H1 (cell line): ENCODE measurements at regions not wholly inside any gene's neighbourhood (a gene's known extent, or its start where the extent isn't known, plus 50 kb on each side); places are given as distances from the start of the nearest gene placed in this dataset.

Source experiments
- CEBPB ChIP-seq: IDR thresholded peaks from 2 replicates; pipeline ENCODE4 v1.6.1; 2012; ENCODE audit warnings: low read depth, low read length
- TF ChIP-seq, protein P1 (sequence below), 3 experiments: IDR thresholded peaks; 1 replicate in 2 of 3; 2 replicates in 1 of 3; pipeline versions ENCODE4 v1.5.1 to v1.6.1; 2011; ENCODE audit warnings: low read length in 3 of 3, mild to moderate bottlenecking in 3 of 3, inconsistent platforms in 2 of 3, low read depth in 1 of 3, moderate library complexity in 1 of 3; ENCODE audit not compliant: insufficient read depth in 1 of 3; ENCODE audit errors: control extremely low read depth in 1 of 3

GRCh38 chr14:82116721-82117120 is 583.1 kb upstream of the SEL1L start:
- TF ChIP-seq, protein P1, sequence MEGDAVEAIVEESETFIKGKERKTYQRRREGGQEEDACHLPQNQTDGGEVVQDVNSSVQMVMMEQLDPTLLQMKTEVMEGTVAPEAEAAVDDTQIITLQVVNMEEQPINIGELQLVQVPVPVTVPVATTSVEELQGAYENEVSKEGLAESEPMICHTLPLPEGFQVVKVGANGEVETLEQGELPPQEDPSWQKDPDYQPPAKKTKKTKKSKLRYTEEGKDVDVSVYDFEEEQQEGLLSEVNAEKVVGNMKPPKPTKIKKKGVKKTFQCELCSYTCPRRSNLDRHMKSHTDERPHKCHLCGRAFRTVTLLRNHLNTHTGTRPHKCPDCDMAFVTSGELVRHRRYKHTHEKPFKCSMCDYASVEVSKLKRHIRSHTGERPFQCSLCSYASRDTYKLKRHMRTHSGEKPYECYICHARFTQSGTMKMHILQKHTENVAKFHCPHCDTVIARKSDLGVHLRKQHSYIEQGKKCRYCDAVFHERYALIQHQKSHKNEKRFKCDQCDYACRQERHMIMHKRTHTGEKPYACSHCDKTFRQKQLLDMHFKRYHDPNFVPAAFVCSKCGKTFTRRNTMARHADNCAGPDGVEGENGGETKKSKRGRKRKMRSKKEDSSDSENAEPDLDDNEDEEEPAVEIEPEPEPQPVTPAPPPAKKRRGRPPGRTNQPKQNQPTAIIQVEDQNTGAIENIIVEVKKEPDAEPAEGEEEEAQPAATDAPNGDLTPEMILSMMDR (IDR thresholded peaks at IDR 0.05; ENCODE audit: control extremely low read depth in 1 of 3, insufficient read depth in 1 of 3, low read depth in 1 of 3, low read length in 3 of 3), result no peak
- no peak for TF ChIP-seq CEBPB
